ENCODE measurements at regions not wholly inside any gene's neighbourhood (a gene's known extent, or its start where the extent isn't known, plus 50 kb on each side); places are given as distances from the start of the nearest gene placed in this dataset.

DNA sequence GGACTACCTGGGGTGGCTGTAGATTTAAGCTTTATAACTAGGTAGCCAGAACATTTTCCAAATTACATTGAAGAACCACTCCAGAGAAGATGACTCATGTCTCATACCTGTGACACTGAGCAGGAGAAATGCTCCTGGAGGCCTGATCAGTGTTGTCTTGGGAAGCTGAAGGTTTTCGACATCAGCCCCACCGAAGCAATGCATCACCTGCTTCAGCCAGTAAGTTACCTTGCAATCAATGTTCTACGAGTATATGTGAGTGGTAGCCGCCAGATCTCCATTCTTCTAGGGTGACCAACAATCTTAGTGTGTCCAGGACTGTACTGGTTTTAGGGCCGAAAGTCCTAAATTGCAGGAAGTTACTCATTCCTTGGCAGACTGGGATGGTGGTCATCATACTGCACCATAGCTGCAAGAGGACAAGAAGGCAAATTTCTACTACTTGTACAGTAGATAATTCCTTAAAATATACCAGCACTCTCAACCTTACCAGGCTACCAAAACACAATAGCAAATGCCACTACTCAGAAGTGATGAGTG lies 109.3 kb upstream of the LINC00305 start:
- TF ChIP-seq, protein P1, sequence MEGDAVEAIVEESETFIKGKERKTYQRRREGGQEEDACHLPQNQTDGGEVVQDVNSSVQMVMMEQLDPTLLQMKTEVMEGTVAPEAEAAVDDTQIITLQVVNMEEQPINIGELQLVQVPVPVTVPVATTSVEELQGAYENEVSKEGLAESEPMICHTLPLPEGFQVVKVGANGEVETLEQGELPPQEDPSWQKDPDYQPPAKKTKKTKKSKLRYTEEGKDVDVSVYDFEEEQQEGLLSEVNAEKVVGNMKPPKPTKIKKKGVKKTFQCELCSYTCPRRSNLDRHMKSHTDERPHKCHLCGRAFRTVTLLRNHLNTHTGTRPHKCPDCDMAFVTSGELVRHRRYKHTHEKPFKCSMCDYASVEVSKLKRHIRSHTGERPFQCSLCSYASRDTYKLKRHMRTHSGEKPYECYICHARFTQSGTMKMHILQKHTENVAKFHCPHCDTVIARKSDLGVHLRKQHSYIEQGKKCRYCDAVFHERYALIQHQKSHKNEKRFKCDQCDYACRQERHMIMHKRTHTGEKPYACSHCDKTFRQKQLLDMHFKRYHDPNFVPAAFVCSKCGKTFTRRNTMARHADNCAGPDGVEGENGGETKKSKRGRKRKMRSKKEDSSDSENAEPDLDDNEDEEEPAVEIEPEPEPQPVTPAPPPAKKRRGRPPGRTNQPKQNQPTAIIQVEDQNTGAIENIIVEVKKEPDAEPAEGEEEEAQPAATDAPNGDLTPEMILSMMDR (IDR thresholded peaks at IDR 0.05) = no peak
- no peak for DNase-seq (ENCODE audit: low spot score)
- H3K27ac ChIP-seq = no peak overlapping the region
- H3K4me3 ChIP-seq = no peak overlapping the region

DNA sequence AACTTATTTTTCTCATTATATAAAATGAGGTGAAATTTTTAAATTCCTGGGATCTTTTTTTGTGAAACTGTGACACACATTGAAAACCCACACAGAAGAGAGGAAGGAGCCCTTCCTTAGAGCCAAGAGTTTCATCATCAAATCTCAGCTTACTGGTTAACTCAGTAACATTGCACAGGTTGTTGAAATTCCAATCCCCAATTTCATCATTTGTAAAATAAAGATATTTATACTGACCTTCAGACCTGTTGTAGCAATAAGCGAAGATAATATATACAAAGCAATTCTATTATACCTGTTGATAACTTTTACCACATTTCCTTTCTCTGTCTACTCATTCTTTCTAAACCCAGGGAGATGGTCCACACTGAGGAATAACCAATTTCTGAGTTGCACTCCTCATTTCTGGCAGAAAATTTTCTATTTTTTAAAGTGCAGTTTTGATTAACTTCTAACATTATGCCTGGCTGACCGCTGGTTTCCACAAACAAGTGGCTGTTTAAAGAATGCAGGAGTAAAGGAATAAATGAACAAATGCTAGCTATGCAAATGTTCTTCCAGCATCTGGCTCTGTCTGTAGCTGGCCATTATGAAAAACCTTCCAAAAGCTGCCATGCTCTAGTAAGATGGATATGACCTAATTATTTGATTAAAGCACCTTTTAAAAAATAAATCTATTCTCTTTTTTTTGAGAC lies 105.7 kb upstream of the LINC00305 start:
- Histone ChIP-seq H3K4me3 (no peak overlapping the region), H3K27ac (no peak overlapping the region)
- DNase-seq (ENCODE audit: low spot score) = no peak
- TF ChIP-seq, protein P1 (IDR thresholded peaks at IDR 0.05) = no peak

DNA sequence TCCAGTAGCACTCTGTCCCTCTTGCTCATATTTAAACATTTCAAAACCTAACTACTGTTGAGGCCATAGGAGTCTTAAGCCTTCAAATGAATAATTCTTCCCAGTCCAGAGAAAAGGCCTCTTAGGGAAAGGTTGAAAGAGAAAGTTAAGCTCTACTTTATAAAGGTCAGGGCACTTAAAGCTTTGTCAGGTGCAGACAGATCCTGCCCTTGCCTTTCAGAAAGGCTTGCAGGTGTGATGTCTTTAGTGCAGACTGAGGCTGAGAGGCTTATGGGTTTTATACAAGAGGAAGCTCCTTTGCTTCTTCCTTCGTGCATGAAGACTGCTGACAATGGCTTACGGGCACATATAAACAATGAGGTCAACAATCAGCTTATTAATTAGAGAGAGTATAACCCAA lies 105.0 kb upstream of the LINC00305 start:
- DNase-seq (ENCODE audit: low spot score) = no peak
- no peak overlapping the region for H3K4me3 ChIP-seq
- TF ChIP-seq, protein P1 (IDR thresholded peaks at IDR 0.05) = no peak
- H3K27ac ChIP-seq = no peak overlapping the region

DNA sequence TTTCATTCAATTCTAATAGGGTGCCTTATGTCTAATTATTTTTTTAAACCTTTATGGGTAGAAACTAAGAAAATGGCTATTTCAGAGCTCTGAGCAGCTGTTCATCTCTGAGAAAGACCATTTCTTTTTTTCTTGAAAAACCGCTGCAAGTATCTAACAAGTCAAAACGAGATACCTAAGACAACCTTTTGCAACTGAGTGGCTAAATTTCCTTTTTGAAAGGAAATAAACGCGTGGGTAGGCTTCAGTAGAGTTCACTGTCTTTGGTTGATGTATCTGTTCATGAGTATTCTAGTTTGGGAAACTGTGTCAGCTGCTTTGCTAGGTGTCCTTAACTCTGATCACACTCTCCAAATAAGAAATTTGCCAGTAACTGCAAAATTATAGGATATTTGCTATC lies 104.3 kb upstream of the LINC00305 start:
- Histone ChIP-seq H3K27ac (no peak overlapping the region), H3K4me3 (no peak overlapping the region)
- no peak for DNase-seq (ENCODE audit: low spot score)
- TF ChIP-seq, protein P1 (IDR thresholded peaks at IDR 0.05) = no peak

DNA sequence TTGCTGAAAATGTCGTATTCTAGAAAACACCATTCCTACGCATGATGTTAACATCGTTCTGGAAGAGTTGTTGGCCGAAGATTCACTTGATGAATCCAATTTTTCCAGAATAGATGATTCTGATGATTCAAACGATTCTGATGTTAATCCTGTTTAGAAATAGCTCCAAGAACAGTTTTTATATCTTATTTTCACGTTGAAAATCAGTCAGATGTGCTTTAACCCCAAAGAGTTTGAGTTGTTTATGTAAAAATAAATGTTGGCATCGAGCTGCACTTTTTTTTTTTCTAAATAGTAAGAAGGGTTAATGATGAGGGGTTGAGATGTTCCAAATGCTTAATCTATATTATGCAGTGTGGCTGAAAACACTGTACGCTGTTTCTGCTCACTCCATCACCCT lies 99.9 kb upstream of the LINC00305 start:
- H3K4me3 ChIP-seq = no peak overlapping the region
- TF ChIP-seq, protein P1 (IDR thresholded peaks at IDR 0.05) = no peak
- H3K27ac ChIP-seq = no peak overlapping the region
- no peak for DNase-seq (ENCODE audit: low spot score)

DNA sequence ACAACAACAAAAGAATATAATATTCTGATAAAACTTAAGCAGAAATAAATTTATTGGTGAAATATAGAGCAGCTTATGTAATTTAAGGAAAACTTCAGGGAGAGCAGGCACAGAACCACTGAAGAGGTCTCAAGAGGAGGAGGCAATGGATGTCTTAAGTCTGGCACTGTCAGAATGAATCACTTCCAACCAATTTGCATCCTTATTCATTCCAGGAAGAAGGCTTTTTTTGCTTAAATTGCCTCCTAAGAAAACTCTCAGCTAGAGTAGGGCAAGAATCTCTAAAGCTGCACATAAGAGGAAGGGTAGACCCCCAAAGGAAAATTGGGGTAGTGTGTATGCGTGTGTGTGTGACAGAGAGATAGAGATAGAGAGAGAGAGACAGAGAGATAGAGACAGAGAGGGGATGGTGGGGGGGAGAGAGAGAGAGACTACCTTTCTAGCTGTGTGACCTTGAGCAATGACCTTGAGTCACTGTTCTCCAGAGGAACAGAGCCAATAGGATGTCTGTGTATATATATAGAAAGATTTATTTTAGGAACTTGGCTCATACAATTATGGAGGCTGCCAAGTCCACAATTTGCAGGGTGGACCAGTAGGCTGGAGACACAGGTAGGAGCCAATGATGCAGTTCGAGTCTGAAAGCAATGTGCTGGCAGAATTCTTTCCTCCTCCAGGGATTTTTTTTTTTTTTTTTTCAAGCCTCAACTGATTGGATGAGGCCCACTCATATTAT lies 96.4 kb upstream of the LINC00305 start:
- TF ChIP-seq, protein P1 (IDR thresholded peaks at IDR 0.05) = no peak
- DNase-seq (ENCODE audit: low spot score) = no peak
- Histone ChIP-seq H3K4me3 (no peak overlapping the region), H3K27ac (no peak overlapping the region)

Data from coronary artery (tissue), 2 donors.